Cardiac muscle cell (in vitro differentiated cells and primary cell): ENCODE measurements at regions not wholly inside any gene's neighbourhood (a gene's known extent, or its start where the extent isn't known, plus 50 kb on each side); places are given as distances from the start of the nearest gene placed in this dataset.

Experiments
- DNase-seq, 2 donors: peaks; one replicate each; pipeline versions ENCODE4 v3.0.0 to v3.0.0-alpha.2; 2010 to 2017; ENCODE audit warnings: low read depth in 1 of 2, low spot score in 1 of 2
- H3K27ac ChIP-seq: fragments of 200-600 bp; sonication (generic); 2 replicates; pipeline ENCODE4 v1.5.1; 2016
- H3K27me3 ChIP-seq: fragments of 200-600 bp; sonication (generic); 2 replicates; pipeline ENCODE4 v1.6.0; 2016; ENCODE audit warnings: control low read depth
- H3K36me3 ChIP-seq: fragments of 200-600 bp; sonication (generic); 2 replicates; pipeline ENCODE4 v1.5.1; 2016; ENCODE audit warnings: control low read depth
- H3K4me1 ChIP-seq: fragments of 200-600 bp; sonication (generic); 2 replicates; pipeline ENCODE4 v1.8.1; 2017; ENCODE audit warnings: low read depth, mild to moderate bottlenecking, mixed run types
- H3K4me3 ChIP-seq: fragments of 200-600 bp; sonication (generic); 2 replicates; pipeline ENCODE4 v1.5.1; 2016; ENCODE audit warnings: mild to moderate bottlenecking
- H3K9me3 ChIP-seq: fragments of 200-600 bp; sonication (generic); 2 replicates; pipeline ENCODE4 v1.5.1; 2017; ENCODE audit warnings: low read depth, mild to moderate bottlenecking, control low read depth
- CTCF ChIP-seq: IDR thresholded peaks from 2 replicates; pipeline ENCODE4 v1.5.1; 2012; ENCODE audit warnings: low read depth, mild to moderate bottlenecking, low read length

- H3K4me1 ChIP-seq = no peaks in the 10 kb centered on the region
- H3K27me3 ChIP-seq = no peaks in the 10 kb centered on the region
- no peaks in the 10 kb centered on the region for H3K9me3 ChIP-seq
- no peak for DNase-seq
- no peak for TF ChIP-seq CTCF
- no peak overlapping the region for H3K4me3 ChIP-seq
- no peak overlapping the region for H3K27ac ChIP-seq
- no peaks in the 10 kb centered on the region for H3K36me3 ChIP-seq
These were observed 518.7 kb downstream of the RWDD3 start for GRCh38 chr1:95752515-95753381.

- no peaks in the 10 kb centered on the region for H3K9me3 ChIP-seq
- no peak overlapping the region for H3K27ac ChIP-seq
- H3K4me3 ChIP-seq = no peak overlapping the region
These were observed 519.5 kb downstream of the RWDD3 start for GRCh38 chr1:95753382-95754016.

GRCh38 chr1:95754412-95754811 is 520.4 kb downstream of the RWDD3 start:
- H3K27ac ChIP-seq = no peak overlapping the region
- TF ChIP-seq CTCF = no peak
- no peaks in the 10 kb centered on the region for H3K9me3 ChIP-seq
- no peaks in the 10 kb centered on the region for H3K36me3 ChIP-seq
- no peak for DNase-seq
- H3K4me3 ChIP-seq = no peak overlapping the region
- no peaks in the 10 kb centered on the region for H3K27me3 ChIP-seq
- H3K4me1 ChIP-seq = no peaks in the 10 kb centered on the region

More at GRCh38 chr1:95753382-95754016, 519.5 kb downstream of the RWDD3 start:
- no peak for TF ChIP-seq CTCF
- H3K27me3 ChIP-seq = no peaks in the 10 kb centered on the region
- no peaks in the 10 kb centered on the region for H3K36me3 ChIP-seq
- no peaks in the 10 kb centered on the region for H3K4me1 ChIP-seq
- DNase-seq = no peak

- Histone ChIP-seq H3K36me3 (no peaks in the 10 kb centered on the region), H3K4me1 (no peaks in the 10 kb centered on the region), H3K9me3 (no peaks in the 10 kb centered on the region), H3K4me3 (no peak overlapping the region), H3K27ac (no peak overlapping the region), H3K27me3 (no peaks in the 10 kb centered on the region)
- no peak for DNase-seq
- TF ChIP-seq CTCF = no peak
These were observed 532.0 kb downstream of the RWDD3 start for GRCh38 chr1:95766036-95766435.

GRCh38 chr1:95770581-95770980 is 536.6 kb downstream of the RWDD3 start:
- Histone ChIP-seq H3K27ac (no peak overlapping the region), H3K36me3 (no peaks in the 10 kb centered on the region), H3K27me3 (no peaks in the 10 kb centered on the region), H3K4me1 (no peaks in the 10 kb centered on the region), H3K4me3 (no peak overlapping the region), H3K9me3 (no peaks in the 10 kb centered on the region)
- no peak for TF ChIP-seq CTCF
- no peak for DNase-seq
